BE2C (cell line): ENCODE measurements at regions not wholly inside any gene's neighbourhood (a gene's known extent, or its start where the extent isn't known, plus 50 kb on each side); places are given as distances from the start of the nearest gene placed in this dataset.

Experiments
- DNase-seq: peaks from one replicate; pipeline ENCODE4 v3.0.0-alpha.2; 2020
- H3K27me3 ChIP-seq: fragments of 250-450 bp; sonication (Bioruptor Pico); 2 replicates; pipeline ENCODE4 v1.5.1; 2020; ENCODE audit warnings: mild to moderate bottlenecking
- H3K36me3 ChIP-seq: fragments of 250-450 bp; sonication (Bioruptor Pico); 2 replicates; pipeline ENCODE4 v1.5.1; 2020; ENCODE audit warnings: mild to moderate bottlenecking
- H3K4me1 ChIP-seq: fragments of 250-450 bp; sonication (Bioruptor Pico); 2 replicates; pipeline ENCODE4 v1.5.1; 2020
- H3K4me3 ChIP-seq: 2 replicates; pipeline ENCODE4 v1.5.1; 2011; ENCODE audit warnings: low read depth, low read length
- H3K9me3 ChIP-seq: fragments of 250-450 bp; sonication (Bioruptor Pico); 2 replicates; pipeline ENCODE4 v1.5.1; 2020
- TF ChIP-seq, protein P1 (sequence below): IDR thresholded peaks from 2 replicates; pipeline ENCODE4 v1.5.1; 2012; ENCODE audit warnings: mild to moderate bottlenecking, low read depth, low read length

GRCh38 chr1:188281921-188282320 is 1453.2 kb downstream of the PLA2G4A start:
- Histone ChIP-seq H3K36me3 (no peaks in the 10 kb centered on the region), H3K9me3 (no peaks in the 10 kb centered on the region), H3K4me3 (no peak overlapping the region), H3K4me1 (no peaks in the 10 kb centered on the region), H3K27me3 (no peaks in the 10 kb centered on the region)
- TF ChIP-seq, protein P1, sequence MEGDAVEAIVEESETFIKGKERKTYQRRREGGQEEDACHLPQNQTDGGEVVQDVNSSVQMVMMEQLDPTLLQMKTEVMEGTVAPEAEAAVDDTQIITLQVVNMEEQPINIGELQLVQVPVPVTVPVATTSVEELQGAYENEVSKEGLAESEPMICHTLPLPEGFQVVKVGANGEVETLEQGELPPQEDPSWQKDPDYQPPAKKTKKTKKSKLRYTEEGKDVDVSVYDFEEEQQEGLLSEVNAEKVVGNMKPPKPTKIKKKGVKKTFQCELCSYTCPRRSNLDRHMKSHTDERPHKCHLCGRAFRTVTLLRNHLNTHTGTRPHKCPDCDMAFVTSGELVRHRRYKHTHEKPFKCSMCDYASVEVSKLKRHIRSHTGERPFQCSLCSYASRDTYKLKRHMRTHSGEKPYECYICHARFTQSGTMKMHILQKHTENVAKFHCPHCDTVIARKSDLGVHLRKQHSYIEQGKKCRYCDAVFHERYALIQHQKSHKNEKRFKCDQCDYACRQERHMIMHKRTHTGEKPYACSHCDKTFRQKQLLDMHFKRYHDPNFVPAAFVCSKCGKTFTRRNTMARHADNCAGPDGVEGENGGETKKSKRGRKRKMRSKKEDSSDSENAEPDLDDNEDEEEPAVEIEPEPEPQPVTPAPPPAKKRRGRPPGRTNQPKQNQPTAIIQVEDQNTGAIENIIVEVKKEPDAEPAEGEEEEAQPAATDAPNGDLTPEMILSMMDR = no peak
- DNase-seq = no peak

DNA sequence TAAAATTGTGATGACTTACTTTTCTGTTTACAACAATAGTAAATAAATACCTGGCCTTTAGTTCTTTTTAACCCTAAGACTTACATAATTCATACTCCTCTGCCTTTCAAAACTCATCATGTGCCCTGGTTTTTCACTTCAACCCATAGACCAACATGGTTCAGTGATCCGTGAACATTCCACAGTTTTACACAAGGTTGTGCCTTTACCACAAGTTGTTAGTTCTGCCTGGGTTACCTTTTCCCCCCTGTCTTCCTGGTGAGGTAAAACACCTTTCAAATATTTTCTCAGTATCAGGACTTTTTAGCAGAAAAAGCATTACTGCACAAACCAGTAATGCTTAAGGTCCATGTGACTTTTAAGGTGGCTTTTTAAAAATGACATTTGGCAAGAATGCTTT is 1466.4 kb downstream of the PLA2G4A start:
- Histone ChIP-seq H3K9me3 (no peaks in the 10 kb centered on the region; the same call in 1 of the 2 replicates), H3K27me3 (no peaks in the 10 kb centered on the region), H3K36me3 (no peaks in the 10 kb centered on the region), H3K4me3 (no peak overlapping the region), H3K4me1 (no peaks in the 10 kb centered on the region; the same call in 1 of the 2 replicates)
- TF ChIP-seq, protein P1 = peak; percentile 10; the same call in 1 of the 2 replicates
- DNase-seq = no peak

DNA sequence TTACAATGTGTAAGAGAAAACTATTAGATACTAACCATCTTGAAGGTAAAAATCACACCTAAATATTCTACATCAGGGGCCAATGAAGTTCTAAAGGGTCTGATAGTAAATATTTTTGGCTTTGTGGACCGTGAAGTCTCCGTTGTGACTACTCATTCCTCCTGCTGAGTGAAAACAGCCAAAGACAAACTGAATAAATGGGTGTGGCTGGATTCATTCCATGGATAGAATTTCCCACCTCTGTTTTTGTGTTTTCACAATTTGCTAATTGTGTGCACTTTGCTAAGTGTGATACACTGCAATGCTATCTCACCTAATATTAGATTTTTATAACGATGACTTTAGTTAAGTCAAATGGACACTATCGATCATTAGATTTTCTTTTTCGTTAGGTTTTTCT is 1474.0 kb downstream of the PLA2G4A start:
- no peaks in the 10 kb centered on the region for H3K27me3 ChIP-seq
- TF ChIP-seq, protein P1 = no peak
- no peak for DNase-seq

GRCh38 chr1:188314557-188315137 is 1485.9 kb downstream of the PLA2G4A start:
- Histone ChIP-seq H3K9me3 (no peaks in the 10 kb centered on the region), H3K36me3 (no peaks in the 10 kb centered on the region), H3K4me1 (peaks cover 38% of the 10 kb centered on the region), H3K4me3 (no peak overlapping the region), H3K27me3 (no peaks in the 10 kb centered on the region)
- DNase-seq = peak; percentile 20
- TF ChIP-seq, protein P1 = no peak

More for the DNA sequence above, 1474.0 kb downstream of the PLA2G4A start:
- Histone ChIP-seq H3K4me1 (no peaks in the 10 kb centered on the region), H3K9me3 (no peaks in the 10 kb centered on the region; the same call in 1 of the 2 replicates), H3K36me3 (no peaks in the 10 kb centered on the region), H3K4me3 (no peak overlapping the region)

GRCh38 chr1:188317894-188318293 is 1489.1 kb downstream of the PLA2G4A start:
- H3K27me3 ChIP-seq = no peaks in the 10 kb centered on the region
- no peaks in the 10 kb centered on the region for H3K36me3 ChIP-seq
- peaks cover 38% of the 10 kb centered on the region for H3K4me1 ChIP-seq
- no peak overlapping the region for H3K4me3 ChIP-seq
- TF ChIP-seq, protein P1 = no peak
- no peak for DNase-seq
- no peaks in the 10 kb centered on the region for H3K9me3 ChIP-seq

- TF ChIP-seq, protein P1 = no peak
- no peaks in the 10 kb centered on the region for H3K36me3 ChIP-seq
- no peak overlapping the region for H3K4me3 ChIP-seq
- no peaks in the 10 kb centered on the region for H3K9me3 ChIP-seq
- DNase-seq = no peak
- no peaks in the 10 kb centered on the region for H3K4me1 ChIP-seq
- H3K27me3 ChIP-seq = no peaks in the 10 kb centered on the region
These were observed 1496.5 kb downstream of the PLA2G4A start for GRCh38 chr1:188325211-188325610.
